ENCODE measurements at regions not wholly inside any gene's neighbourhood (a gene's known extent, or its start where the extent isn't known, plus 50 kb on each side); places are given as distances from the start of the nearest gene placed in this dataset.

- POLR2A ChIA-PET = no interaction called here
- CTCF ChIA-PET = interaction anchor here (0.7 kb wide), 1 partner anchor 205 kb away, joined by 5 read pairs; no protein-coding TSS in a partner anchor
Observed at GRCh38 chr20:57048027-57048869, 218.2 kb downstream of the BMP7 start.

GRCh38 chr20:57049296-57049695 is 217.1 kb downstream of the BMP7 start:
- H3K27me3 ChIP-seq (ENCODE audit: control insufficient read depth, insufficient read depth, low read length) = no peaks in the 10 kb centered on the region
- DNase-seq (ENCODE audit: low read depth, low spot score) (no peak), ATAC-seq (no peak)
- ChIA-PET POLR2A (no interaction called here), CTCF (no interaction called here)
- H3K4me3 ChIP-seq (ENCODE audit: low read depth in 2 of 2, low read length in 2 of 2) = no peak overlapping the region
- in situ Hi-C loops (cut with HindIII; ENCODE audit: low pct_unique_long_range_greater_than_20kb, low sequenced_read_pairs) (no loop called here), intact Hi-C loops (cut with micrococcal nuclease; ENCODE audit: unreplicated experiment) (no loop called here)
- H3K9me3 ChIP-seq (ENCODE audit: control insufficient read depth, insufficient read depth, low read depth, low read length) = no peaks in the 10 kb centered on the region
- H3K27ac ChIP-seq (ENCODE audit: low read length) = no peak overlapping the region
- no TSS peak for BruUV-seq (replicated peaks)
- H3K4me1 ChIP-seq (ENCODE audit: control insufficient read depth, insufficient read depth, low read length) = peaks cover 6% of the 10 kb centered on the region
- TF ChIP-seq TCF7L2 (IDR thresholded peaks at IDR 0.05; ENCODE audit: low read depth, low read length) = no peak
- TF ChIP-seq REST (IDR thresholded peaks at IDR 0.05; ENCODE audit: insufficient read depth in 1 of 2, low read depth in 2 of 2, low read length in 1 of 2) = no peak
- no peak for TF ChIP-seq POLR2AphosphoS5 (IDR thresholded peaks at IDR 0.05; ENCODE audit: low read depth, low read length)
- TF ChIP-seq CTCF (IDR thresholded peaks at IDR 0.05) = no peak
- no peak for TF ChIP-seq SIN3A (IDR thresholded peaks at IDR 0.05; ENCODE audit: borderline replicate concordance, insufficient read depth, low read depth, low read length)
- H3K36me3 ChIP-seq (ENCODE audit: control insufficient read depth, insufficient read depth, low read length) = no peaks in the 10 kb centered on the region

More at GRCh38 chr20:57048027-57048869, 218.2 kb downstream of the BMP7 start:
- Histone ChIP-seq H3K9me3 (ENCODE audit: control insufficient read depth, insufficient read depth, low read depth, low read length) (no peaks in the 10 kb centered on the region), H3K4me1 (ENCODE audit: control insufficient read depth, insufficient read depth, low read length) (peaks cover 6% of the 10 kb centered on the region), H3K36me3 (ENCODE audit: control insufficient read depth, insufficient read depth, low read length) (no peaks in the 10 kb centered on the region), H3K4me3 (ENCODE audit: low read depth in 2 of 2, low read length in 2 of 2) (no peak overlapping the region), H3K27ac (ENCODE audit: low read length) (no peak overlapping the region), H3K27me3 (ENCODE audit: control insufficient read depth, insufficient read depth, low read length) (no peaks in the 10 kb centered on the region)
- intact Hi-C loops (cut with micrococcal nuclease; ENCODE audit: unreplicated experiment) = no loop called here
- BruUV-seq (replicated peaks) = no TSS peak
- peak; percentile 83 for ATAC-seq
- no peak for DNase-seq (ENCODE audit: low read depth, low spot score)
- in situ Hi-C loops (cut with HindIII; ENCODE audit: low pct_unique_long_range_greater_than_20kb, low sequenced_read_pairs) = no loop called here
- TF ChIP-seq CTCF (IDR thresholded peaks at IDR 0.05) (peak; percentile 84), REST (IDR thresholded peaks at IDR 0.05; ENCODE audit: insufficient read depth in 1 of 2, low read depth in 2 of 2, low read length in 1 of 2) (no peak)
